ENCODE measurements at regions not wholly inside any gene's neighbourhood (a gene's known extent, or its start where the extent isn't known, plus 50 kb on each side); places are given as distances from the start of the nearest gene placed in this dataset.

DNA sequence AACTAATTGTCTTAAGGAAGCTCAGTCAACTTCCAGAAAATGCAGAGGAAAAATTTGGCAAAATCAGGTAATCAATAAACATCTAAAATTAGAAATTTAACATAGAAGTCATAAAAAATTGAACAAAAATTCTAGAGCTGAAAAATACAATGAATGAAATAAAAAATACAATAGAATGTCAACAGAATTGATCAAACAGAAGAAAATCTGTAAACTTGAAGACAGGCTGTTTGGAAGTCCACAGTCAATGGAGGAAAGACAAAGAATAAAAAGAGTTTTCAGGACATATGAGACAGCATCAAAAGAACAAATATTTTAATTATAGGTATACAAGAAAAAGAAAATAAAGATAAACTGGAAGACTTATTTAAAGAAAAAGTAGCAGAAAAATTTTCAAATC lies 469.0 kb downstream of the RWDD3 start:
- Histone ChIP-seq H3K27ac (no peak overlapping the region), H4K20me1 (ENCODE audit: insufficient read depth) (no peaks in the 10 kb centered on the region), H3K36me3 (ENCODE audit: low read depth) (no peaks in the 10 kb centered on the region), H3K4me3 (no peak overlapping the region), H3K4me1 (replicated peaks; ENCODE audit: insufficient read depth) (no peaks in the 10 kb centered on the region), H3K27me3 (ENCODE audit: insufficient read depth, low read depth) (no peaks in the 10 kb centered on the region), H2AFZ (no peak overlapping the region), H3K79me2 (ENCODE audit: low read depth) (no peaks in the 10 kb centered on the region), H3K9me3 (ENCODE audit: insufficient read depth, low read depth) (0 out of 2 replicates have a peak, but pooled peaks cover 9% of the 10 kb centered on the region), H3K4me2 (no peak overlapping the region), H3F3A (ENCODE audit: insufficient read depth, low read depth) (no peaks in the 10 kb centered on the region), H3K9me2 (ENCODE audit: insufficient read depth) (no peaks in the 10 kb centered on the region)
- TF ChIP-seq, protein P1, sequence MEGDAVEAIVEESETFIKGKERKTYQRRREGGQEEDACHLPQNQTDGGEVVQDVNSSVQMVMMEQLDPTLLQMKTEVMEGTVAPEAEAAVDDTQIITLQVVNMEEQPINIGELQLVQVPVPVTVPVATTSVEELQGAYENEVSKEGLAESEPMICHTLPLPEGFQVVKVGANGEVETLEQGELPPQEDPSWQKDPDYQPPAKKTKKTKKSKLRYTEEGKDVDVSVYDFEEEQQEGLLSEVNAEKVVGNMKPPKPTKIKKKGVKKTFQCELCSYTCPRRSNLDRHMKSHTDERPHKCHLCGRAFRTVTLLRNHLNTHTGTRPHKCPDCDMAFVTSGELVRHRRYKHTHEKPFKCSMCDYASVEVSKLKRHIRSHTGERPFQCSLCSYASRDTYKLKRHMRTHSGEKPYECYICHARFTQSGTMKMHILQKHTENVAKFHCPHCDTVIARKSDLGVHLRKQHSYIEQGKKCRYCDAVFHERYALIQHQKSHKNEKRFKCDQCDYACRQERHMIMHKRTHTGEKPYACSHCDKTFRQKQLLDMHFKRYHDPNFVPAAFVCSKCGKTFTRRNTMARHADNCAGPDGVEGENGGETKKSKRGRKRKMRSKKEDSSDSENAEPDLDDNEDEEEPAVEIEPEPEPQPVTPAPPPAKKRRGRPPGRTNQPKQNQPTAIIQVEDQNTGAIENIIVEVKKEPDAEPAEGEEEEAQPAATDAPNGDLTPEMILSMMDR (conservative IDR thresholded peaks at IDR 0.05) = no peak
- TF ChIP-seq EZH2 (IDR thresholded peaks at IDR 0.05; ENCODE audit: low read depth) = no peak
- ChIA-PET POLR2A (ENCODE audit: unreplicated experiment) (no interaction called here), CTCF (interaction anchor here (0.6 kb wide), 1 partner anchor 1713 kb away, joined by 3 read pairs; no protein-coding TSS in a partner anchor)
- intact Hi-C loops (cut with micrococcal nuclease; ENCODE audit: unreplicated experiment) = no loop called here
- BruUV-seq (replicated peaks) = no TSS peak
- DNase-seq = no peak

DNA sequence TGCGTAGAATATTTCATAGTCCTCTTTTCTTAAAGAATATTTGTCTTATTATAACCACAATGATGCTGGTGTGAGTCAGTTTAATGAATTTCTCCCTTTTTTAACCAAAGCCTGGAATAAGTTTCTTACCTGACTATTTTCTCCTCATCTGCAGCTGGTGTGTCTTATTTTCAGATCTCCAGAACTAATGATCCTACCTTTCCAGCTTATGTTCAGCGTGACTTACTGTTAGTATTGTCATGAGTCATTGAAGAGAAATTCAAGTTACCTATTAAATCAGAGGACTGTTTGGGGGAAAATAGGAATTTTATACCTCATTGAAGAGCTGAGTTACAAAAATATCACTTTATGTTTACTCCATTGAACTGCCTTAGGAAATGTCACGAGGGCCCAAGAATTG lies 482.1 kb downstream of the RWDD3 start:
- Histone ChIP-seq H3K36me3 (ENCODE audit: low read depth) (no peaks in the 10 kb centered on the region), H3K4me2 (no peak overlapping the region), H3K79me2 (ENCODE audit: low read depth) (no peaks in the 10 kb centered on the region), H3K9me2 (ENCODE audit: insufficient read depth) (no peaks in the 10 kb centered on the region), H4K20me1 (ENCODE audit: insufficient read depth) (no peaks in the 10 kb centered on the region), H3K27ac (no peak overlapping the region), H2AFZ (no peak overlapping the region), H3K4me3 (no peak overlapping the region), H3K4me1 (replicated peaks; ENCODE audit: insufficient read depth) (no peaks in the 10 kb centered on the region), H3K9me3 (ENCODE audit: insufficient read depth, low read depth) (no peaks in the 10 kb centered on the region), H3K27me3 (ENCODE audit: insufficient read depth, low read depth) (no peaks in the 10 kb centered on the region), H3F3A (ENCODE audit: insufficient read depth, low read depth) (no peaks in the 10 kb centered on the region)
- ChIA-PET POLR2A (ENCODE audit: unreplicated experiment) (interaction anchor here (0.7 kb wide), 1 partner anchor 38 kb away, joined by 3 read pairs; no protein-coding TSS in a partner anchor), CTCF (no interaction called here)
- no TSS peak for BruUV-seq (replicated peaks)
- intact Hi-C loops (cut with micrococcal nuclease; ENCODE audit: unreplicated experiment) = no loop called here
- no peak for DNase-seq
- TF ChIP-seq, protein P1 (conservative IDR thresholded peaks at IDR 0.05) = no peak
- TF ChIP-seq EZH2 (IDR thresholded peaks at IDR 0.05; ENCODE audit: low read depth) = no peak

DNA sequence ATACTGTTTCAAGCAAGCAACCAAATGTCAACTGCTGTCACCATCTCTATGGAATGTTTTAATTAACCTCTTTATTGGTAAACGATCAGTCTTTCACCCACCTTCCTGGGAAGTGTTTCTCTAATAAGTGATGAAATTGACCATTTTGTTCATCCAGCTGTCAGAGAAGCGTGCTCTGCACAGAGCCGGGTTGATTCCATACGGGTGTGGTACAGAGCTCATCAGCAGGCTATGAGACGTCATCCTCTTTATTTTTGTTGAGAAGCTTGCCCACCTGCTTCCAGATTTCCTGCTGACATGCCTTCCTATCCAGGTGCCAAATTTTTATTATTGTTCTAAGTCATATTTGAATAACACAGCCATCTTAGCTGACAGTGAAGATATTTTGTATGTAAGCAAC lies 482.5 kb downstream of the RWDD3 start:
- Histone ChIP-seq H3K27me3 (ENCODE audit: insufficient read depth, low read depth) (no peaks in the 10 kb centered on the region), H3K4me3 (no peak overlapping the region), H3K9me3 (ENCODE audit: insufficient read depth, low read depth) (no peaks in the 10 kb centered on the region), H3K9me2 (ENCODE audit: insufficient read depth) (no peaks in the 10 kb centered on the region), H3F3A (ENCODE audit: insufficient read depth, low read depth) (no peaks in the 10 kb centered on the region), H3K36me3 (ENCODE audit: low read depth) (no peaks in the 10 kb centered on the region), H3K4me2 (no peak overlapping the region), H3K79me2 (ENCODE audit: low read depth) (no peaks in the 10 kb centered on the region), H3K27ac (no peak overlapping the region), H2AFZ (no peak overlapping the region), H3K4me1 (replicated peaks; ENCODE audit: insufficient read depth) (no peaks in the 10 kb centered on the region), H4K20me1 (ENCODE audit: insufficient read depth) (no peaks in the 10 kb centered on the region)
- CTCF ChIA-PET = no interaction called here
- intact Hi-C loops (cut with micrococcal nuclease; ENCODE audit: unreplicated experiment) = no loop called here
- TF ChIP-seq, protein P1 (conservative IDR thresholded peaks at IDR 0.05) = no peak
- no peak for TF ChIP-seq EZH2 (IDR thresholded peaks at IDR 0.05; ENCODE audit: low read depth)
- no TSS peak for BruUV-seq (replicated peaks)
- DNase-seq = no peak
- POLR2A ChIA-PET (ENCODE audit: unreplicated experiment) = no interaction called here

All from PC-9 (cell line).